Mesendoderm (in vitro differentiated cells): ENCODE measurements at regions not wholly inside any gene's neighbourhood (a gene's known extent, or its start where the extent isn't known, plus 50 kb on each side); places are given as distances from the start of the nearest gene placed in this dataset.

Experiments used
- DNase-seq: peaks from one replicate; pipeline ENCODE4 v3.0.0; 2013
- H2AK5ac ChIP-seq: 2 replicates; pipeline ENCODE4 v1.6.1; 2013; ENCODE audit warnings: low read length, inconsistent platforms
- H2BK120ac ChIP-seq: 2 replicates; pipeline ENCODE4 v1.6.1; 2013; ENCODE audit warnings: low read depth, mild to moderate bottlenecking, low read length, moderate library complexity, mixed read lengths
- H2BK15ac ChIP-seq: replicated peaks from 2 replicates; pipeline ENCODE4 v1.6.1; 2013; ENCODE audit warnings: low read depth, mild to moderate bottlenecking, moderate library complexity
- H2BK5ac ChIP-seq: 2 replicates; pipeline ENCODE4 v1.6.1; 2013; ENCODE audit warnings: low read length, inconsistent platforms
- H3K18ac ChIP-seq: 2 replicates; pipeline ENCODE4 v1.6.1; 2013; ENCODE audit warnings: mild to moderate bottlenecking, low read length, mixed read lengths
- H3K23ac ChIP-seq: one replicate; pipeline ENCODE4 v1.6.1; 2013; ENCODE audit warnings: low read length
- H3K27ac ChIP-seq: 2 replicates; pipeline ENCODE4 v1.5.1; 2013; ENCODE audit warnings: low read depth, mild to moderate bottlenecking, inconsistent platforms, low read length, moderate library complexity
- H3K27me3 ChIP-seq: 2 replicates; pipeline ENCODE4 v1.6.1; 2013; ENCODE audit warnings: low read length, control low read depth, mild to moderate bottlenecking, inconsistent platforms; ENCODE audit not compliant: insufficient read depth, poor library complexity
- H3K36me3 ChIP-seq: 2 replicates; pipeline ENCODE4 v1.6.1; 2013; ENCODE audit warnings: low read length, inconsistent platforms; ENCODE audit not compliant: control insufficient read depth, insufficient read depth
- H3K4ac ChIP-seq: one replicate; pipeline ENCODE4 v1.6.1; 2013; ENCODE audit warnings: low read depth, mild to moderate bottlenecking, low read length, moderate library complexity
- H3K4me1 ChIP-seq: 2 replicates; pipeline ENCODE4 v1.6.1; 2013; ENCODE audit warnings: low read depth, low read length, inconsistent platforms; ENCODE audit not compliant: control insufficient read depth
- H3K4me2 ChIP-seq: 2 replicates; pipeline ENCODE4 v1.6.1; 2013; ENCODE audit warnings: low read length
- H3K4me3 ChIP-seq: 2 replicates; pipeline ENCODE4 v1.5.1; 2013; ENCODE audit warnings: mild to moderate bottlenecking, low read length
- H3K56ac ChIP-seq: one replicate; pipeline ENCODE4 v1.6.1; 2013; ENCODE audit warnings: low read length
- H3K79me1 ChIP-seq: 2 replicates; pipeline ENCODE4 v1.6.1; 2013; ENCODE audit warnings: low read length, inconsistent platforms
- H3K79me2 ChIP-seq: 2 replicates; pipeline ENCODE4 v1.6.1; 2013; ENCODE audit warnings: mild to moderate bottlenecking, low read length; ENCODE audit not compliant: control insufficient read depth, insufficient read depth
- H3K9ac ChIP-seq: 2 replicates; pipeline ENCODE4 v1.6.1; 2013; ENCODE audit warnings: low read length, inconsistent platforms
- H4K5ac ChIP-seq: one replicate; pipeline ENCODE4 v1.6.1; 2013; ENCODE audit warnings: low read length
- H4K8ac ChIP-seq: one replicate; pipeline ENCODE4 v1.6.1; 2013; ENCODE audit warnings: low read depth, mild to moderate bottlenecking, control low read depth, low read length, moderate library complexity
- WGBS: extraction: QIAGEN DNeasy Blood & Tissue Kit; methylation state at CpG from one replicate; pipeline ENCODE4 v1.1.7; 2013; ENCODE audit warnings: low lambda C conversion rate, missing lambda C conversion rate; ENCODE audit not compliant: insufficient coverage; ENCODE audit errors: extremely low coverage; 5-methylcytosine and 5-hydroxymethylcytosine counted together

GRCh38 chr6:14710421-14710820, 535.4 kb upstream of the JARID2 start:
- no peaks in the 10 kb centered on the region for H3K79me2 ChIP-seq
- H2BK5ac ChIP-seq: no peak overlapping the region
- no peak overlapping the region for H3K27ac ChIP-seq
- DNase-seq: no peak
- no peak overlapping the region for H2BK120ac ChIP-seq
- H2AK5ac ChIP-seq: no peak overlapping the region
- H3K36me3 ChIP-seq: no peaks in the 10 kb centered on the region
- H3K9ac ChIP-seq: no peak overlapping the region
- H3K4me1 ChIP-seq: no peaks in the 10 kb centered on the region
- no peaks in the 10 kb centered on the region for H3K79me1 ChIP-seq
- H3K4me3 ChIP-seq: no peak overlapping the region
- H4K8ac ChIP-seq: no peak overlapping the region
- H3K18ac ChIP-seq: no peak overlapping the region
- H3K4me2 ChIP-seq: no peak overlapping the region
- H2BK15ac ChIP-seq: no peak overlapping the region
- H3K27me3 ChIP-seq: no peaks in the 10 kb centered on the region
- no peak overlapping the region for H3K4ac ChIP-seq
- no peak overlapping the region for H4K5ac ChIP-seq
- H3K56ac ChIP-seq: no peak overlapping the region
- WGBS: no CpG with 5 or more reads among the region's 5 CpGs
- H3K23ac ChIP-seq: no peak overlapping the region

- no peak overlapping the region for H2AK5ac ChIP-seq
- H2BK5ac ChIP-seq: no peak overlapping the region
- no peak overlapping the region for H3K9ac ChIP-seq
- no peak overlapping the region for H3K4ac ChIP-seq
- no peaks in the 10 kb centered on the region for H3K4me1 ChIP-seq
- no peak overlapping the region for H3K56ac ChIP-seq
- H3K79me2 ChIP-seq: no peaks in the 10 kb centered on the region
- H3K79me1 ChIP-seq: no peaks in the 10 kb centered on the region
- H2BK15ac ChIP-seq: no peak overlapping the region
- no peaks in the 10 kb centered on the region for H3K27me3 ChIP-seq
- H4K5ac ChIP-seq: no peak overlapping the region
- no peaks in the 10 kb centered on the region for H3K36me3 ChIP-seq
- no peak overlapping the region for H2BK120ac ChIP-seq
- no peak overlapping the region for H3K23ac ChIP-seq
- H4K8ac ChIP-seq: no peak overlapping the region
- DNase-seq: peak; percentile 69
- no peak overlapping the region for H3K4me3 ChIP-seq
- H3K18ac ChIP-seq: no peak overlapping the region
- no CpG with 5 or more reads among the region's 3 CpGs for WGBS
- no peak overlapping the region for H3K27ac ChIP-seq
- no peak overlapping the region for H3K4me2 ChIP-seq
These were observed 534.7 kb upstream of the JARID2 start for GRCh38 chr6:14711056-14711703.

GRCh38 chr6:14711704-14712379, 534.0 kb upstream of the JARID2 start:
- no peak overlapping the region for H3K27ac ChIP-seq
- no peak for DNase-seq
- H3K4me2 ChIP-seq: no peak overlapping the region
- no peak overlapping the region for H3K18ac ChIP-seq
- H3K4ac ChIP-seq: no peak overlapping the region
- no peaks in the 10 kb centered on the region for H3K27me3 ChIP-seq
- no peak overlapping the region for H3K56ac ChIP-seq
- no peak overlapping the region for H3K9ac ChIP-seq
- no peaks in the 10 kb centered on the region for H3K79me2 ChIP-seq
- H4K8ac ChIP-seq: no peak overlapping the region
- H2BK15ac ChIP-seq: no peak overlapping the region
- WGBS: no CpG with 5 or more reads among the region's 7 CpGs
- no peak overlapping the region for H4K5ac ChIP-seq
- no peak overlapping the region for H2AK5ac ChIP-seq
- H3K4me3 ChIP-seq: no peak overlapping the region
- H3K79me1 ChIP-seq: no peaks in the 10 kb centered on the region
- no peaks in the 10 kb centered on the region for H3K36me3 ChIP-seq
- H2BK5ac ChIP-seq: no peak overlapping the region
- H3K4me1 ChIP-seq: no peaks in the 10 kb centered on the region
- no peak overlapping the region for H2BK120ac ChIP-seq
- H3K23ac ChIP-seq: no peak overlapping the region

- no peak overlapping the region for H2BK5ac ChIP-seq
- no peak overlapping the region for H4K5ac ChIP-seq
- H3K79me2 ChIP-seq: no peaks in the 10 kb centered on the region
- H3K79me1 ChIP-seq: no peaks in the 10 kb centered on the region
- H3K27me3 ChIP-seq: no peaks in the 10 kb centered on the region
- no peak overlapping the region for H4K8ac ChIP-seq
- DNase-seq: no peak
- no peak overlapping the region for H3K4ac ChIP-seq
- no peak overlapping the region for H3K56ac ChIP-seq
- whole genome bisulfite sequencing: no CpG with 5 or more reads among the region's 15 CpGs
- H3K4me2 ChIP-seq: no peak overlapping the region
- H3K9ac ChIP-seq: no peak overlapping the region
- H2BK120ac ChIP-seq: no peak overlapping the region
- H3K36me3 ChIP-seq: no peaks in the 10 kb centered on the region
- H3K23ac ChIP-seq: no peak overlapping the region
- no peak overlapping the region for H3K18ac ChIP-seq
- H3K4me1 ChIP-seq: no peaks in the 10 kb centered on the region
- H2AK5ac ChIP-seq: no peak overlapping the region
- no peak overlapping the region for H2BK15ac ChIP-seq
- no peak overlapping the region for H3K4me3 ChIP-seq
- no peak overlapping the region for H3K27ac ChIP-seq
These were observed 532.6 kb upstream of the JARID2 start for GRCh38 chr6:14713008-14713960.

- Histone ChIP-seq H3K27ac (no peak overlapping the region), H2AK5ac (no peak overlapping the region), H3K79me1 (no peaks in the 10 kb centered on the region), H3K56ac (no peak overlapping the region), H2BK5ac (no peak overlapping the region), H2BK15ac (no peak overlapping the region), H4K5ac (no peak overlapping the region), H4K8ac (no peak overlapping the region), H3K4me3 (no peak overlapping the region), H3K23ac (no peak overlapping the region), H3K4me2 (no peak overlapping the region), H3K4me1 (no peaks in the 10 kb centered on the region), H3K79me2 (no peaks in the 10 kb centered on the region), H3K27me3 (no peaks in the 10 kb centered on the region), H3K18ac (no peak overlapping the region), H3K36me3 (no peaks in the 10 kb centered on the region), H2BK120ac (no peak overlapping the region), H3K4ac (no peak overlapping the region), H3K9ac (no peak overlapping the region)
- WGBS: no CpG with 5 or more reads among the region's 3 CpGs
- DNase-seq: no peak
These were observed 531.8 kb upstream of the JARID2 start for GRCh38 chr6:14713966-14714631.
